HG03469 (cell line): ENCODE measurements at regions not wholly inside any gene's neighbourhood (a gene's known extent, or its start where the extent isn't known, plus 50 kb on each side); places are given as distances from the start of the nearest gene placed in this dataset.
A peak's percentile ranks its signal among the peaks of the same experiment; 100 is the strongest.

ENCODE experiments used
- ATAC-seq: cut with Tn5 transposase; IDR thresholded peaks from one replicate; pipeline ENCODE4 v1.9.1; 2021; ENCODE audit warnings: mild to moderate bottlenecking, moderate library complexity, moderate number of reproducible peaks; ENCODE audit not compliant: unreplicated experiment

GRCh38 chr11:119523539-119524157 is 100.7 kb upstream of the THY1 start:
- ATAC-seq = no peak

- ATAC-seq = no peak
Observed at GRCh38 chr11:119522609-119523008, 99.6 kb upstream of the THY1 start.

GRCh38 chr11:119521551-119521950 is 98.6 kb upstream of the THY1 start:
- ATAC-seq = no peak

GRCh38 chr11:119520966-119521365 is 98.0 kb upstream of the THY1 start:
- ATAC-seq = no peak

GRCh38 chr11:119520400-119520799 is 97.4 kb upstream of the THY1 start:
- ATAC-seq = no peak

GRCh38 chr11:119519796-119520195 is 96.8 kb upstream of the THY1 start:
- ATAC-seq = no peak

- no peak for ATAC-seq
Observed at GRCh38 chr11:119518746-119519730, 96.1 kb upstream of the THY1 start.

GRCh38 chr11:119515771-119516400 is 92.9 kb upstream of the THY1 start:
- no peak for ATAC-seq

- ATAC-seq = no peak
Observed at GRCh38 chr11:119513806-119514170, 90.8 kb upstream of the THY1 start.

- no peak for ATAC-seq
Observed at GRCh38 chr11:119513131-119513805, 90.3 kb upstream of the THY1 start.

GRCh38 chr11:119512369-119512768 is 89.4 kb upstream of the THY1 start:
- no peak for ATAC-seq

- ATAC-seq = no peak
Observed at GRCh38 chr11:119511614-119512306, 88.8 kb upstream of the THY1 start.

GRCh38 chr11:119509969-119510401 is 87.0 kb upstream of the THY1 start:
- peak; percentile 83 for ATAC-seq

GRCh38 chr11:119509282-119509841 is 86.4 kb upstream of the THY1 start:
- ATAC-seq = no peak

- no peak for ATAC-seq
Observed at GRCh38 chr11:119506436-119506835, 83.5 kb upstream of the THY1 start.

- ATAC-seq = no peak
Observed at GRCh38 chr11:119505861-119506260, 82.9 kb upstream of the THY1 start.

GRCh38 chr11:119505071-119505470 is 82.1 kb upstream of the THY1 start:
- no peak for ATAC-seq

- no peak for ATAC-seq
Observed at GRCh38 chr11:119504371-119504770, 81.4 kb upstream of the THY1 start.

- no peak for ATAC-seq
Observed at GRCh38 chr11:119501777-119502405, 78.9 kb upstream of the THY1 start.

- no peak for ATAC-seq
Observed at GRCh38 chr11:119497717-119498116, 74.7 kb upstream of the THY1 start.
